Uterus (tissue), 3 donors: ENCODE measurements at regions not wholly inside any gene's neighbourhood (a gene's known extent, or its start where the extent isn't known, plus 50 kb on each side); places are given as distances from the start of the nearest gene placed in this dataset.

Source experiments
- DNase-seq, 2 donors: peaks; one replicate each; pipeline ENCODE4 v3.0.0-alpha.2; 2019 to 2020
- H3K27ac ChIP-seq, 2 donors: fragments of 200-600 bp; sonication (generic); 1 replicate in 1 of 2; 2 replicates in 1 of 2; pipeline ENCODE4 v1.5.1; 2016 to 2018
- H3K27me3 ChIP-seq, 2 donors: fragments of 200-600 bp; sonication (generic); one replicate each; pipeline ENCODE4 v1.5.1; 2018 to 2019; ENCODE audit warnings: control low read depth in 1 of 2
- H3K36me3 ChIP-seq, 2 donors: fragments of 200-600 bp; sonication (generic); one replicate each; pipeline ENCODE4 v1.5.1; 2019; ENCODE audit warnings: control low read depth in 1 of 2
- H3K4me1 ChIP-seq, 2 donors: fragments of 200-600 bp; sonication (generic); one replicate each; pipeline ENCODE4 v1.5.1; 2018 to 2019; ENCODE audit warnings: control low read depth in 1 of 2
- H3K4me3 ChIP-seq, 2 donors: fragments of 200-600 bp; sonication (generic); 1 replicate in 1 of 2; 2 replicates in 1 of 2; pipeline ENCODE4 v1.5.1; 2018 to 2019; ENCODE audit warnings: mild to moderate bottlenecking in 1 of 2
- H3K9me3 ChIP-seq, 2 donors: fragments of 200-600 bp; sonication (generic); one replicate each; pipeline ENCODE4 v1.5.1; 2019; ENCODE audit warnings: control low read depth in 1 of 2
- CTCF ChIP-seq, 4 experiments: fragments of 200-600 bp in 2 of 4; fragments of 450-650 bp in 2 of 4; sonication (generic) in 2 of 4; IDR thresholded peaks; one replicate each; pipeline ENCODE4 v1.5.1; 2016 to 2019; ENCODE audit warnings: antibody characterized with exemption in 4 of 4, mild to moderate bottlenecking in 2 of 4, moderate library complexity in 1 of 4
- POLR2A ChIP-seq, 2 donors: fragments of 450-650 bp; IDR thresholded peaks; one replicate each; pipeline ENCODE4 v1.6.1; 2016; ENCODE audit warnings: antibody characterized with exemption in 2 of 2, mild to moderate bottlenecking in 1 of 2, moderate library complexity in 1 of 2
- intact Hi-C: fragments of 100-400 bp; cut with DNase I; formaldehyde crosslinking; loops from one replicate; pipeline ENCODE4 v1.15.1; 2023; ENCODE audit warnings: low total_unique reads
- donor health status: DM: yes; HTN: yes; CAD: no.

DNA sequence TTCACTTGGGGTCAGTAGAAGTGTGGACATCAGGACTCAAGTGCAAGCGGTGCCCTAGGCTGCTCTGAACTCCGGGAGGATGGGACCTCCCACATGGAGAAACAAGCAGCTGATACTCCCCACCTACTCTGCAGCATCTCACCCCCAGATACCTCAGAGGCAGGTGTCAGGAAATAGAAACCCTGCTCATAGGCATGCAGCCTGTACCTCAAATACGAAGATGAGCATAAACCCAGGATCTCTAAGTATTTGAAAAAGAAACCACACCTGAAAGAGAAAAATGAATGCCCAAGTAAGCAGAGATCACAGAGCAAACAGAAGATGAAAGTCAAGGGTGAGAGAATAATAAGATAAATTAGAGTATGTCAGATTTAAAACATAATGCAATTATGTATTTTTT lies 75.6 kb upstream of the WSCD2 start:
- H3K36me3 ChIP-seq: no peaks in the 10 kb centered on the region
- H3K27ac ChIP-seq: no peak overlapping the region
- H3K27me3 ChIP-seq: no peaks in the 10 kb centered on the region
- H3K4me1 ChIP-seq: no peaks in the 10 kb centered on the region
- no peaks in the 10 kb centered on the region for H3K9me3 ChIP-seq
- intact Hi-C loops: no loop called here
- H3K4me3 ChIP-seq: no peak overlapping the region
- no peak for DNase-seq
- no peak for TF ChIP-seq CTCF (IDR thresholded peaks at IDR 0.05)
- TF ChIP-seq POLR2A (IDR thresholded peaks at IDR 0.05): no peak

- Histone ChIP-seq H3K4me3 (no peak overlapping the region), H3K27ac (no peak overlapping the region), H3K4me1 (no peaks in the 10 kb centered on the region), H3K27me3 (no peaks in the 10 kb centered on the region), H3K36me3 (no peaks in the 10 kb centered on the region), H3K9me3 (no peaks in the 10 kb centered on the region)
- intact Hi-C loops: no loop called here
- no peak for DNase-seq
- TF ChIP-seq CTCF (IDR thresholded peaks at IDR 0.05) (no peak), POLR2A (IDR thresholded peaks at IDR 0.05) (no peak)
Observed at GRCh38 chr12:108054496-108054895, 74.6 kb upstream of the WSCD2 start.

DNA sequence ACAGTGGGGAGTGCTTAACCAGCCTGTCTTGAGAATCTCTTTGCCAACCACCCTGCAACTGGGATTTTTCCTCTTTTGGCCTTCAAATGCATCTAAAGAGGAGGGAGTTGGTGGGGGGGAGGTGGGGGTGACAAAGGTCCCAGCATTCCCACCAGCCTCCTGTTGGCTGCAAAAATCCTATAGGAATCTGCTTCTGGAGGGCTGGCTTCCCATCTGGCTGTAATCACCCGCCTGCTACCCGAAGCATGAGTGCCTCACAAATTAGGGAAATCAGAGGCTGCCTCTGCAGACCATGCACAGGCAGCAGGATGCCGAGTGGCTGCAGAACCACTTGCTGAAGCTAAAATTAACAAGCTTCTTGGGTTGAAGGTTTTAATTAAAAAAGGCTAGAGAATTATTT lies 73.9 kb upstream of the WSCD2 start:
- intact Hi-C loops: no loop called here
- no peaks in the 10 kb centered on the region for H3K27me3 ChIP-seq
- H3K36me3 ChIP-seq: no peaks in the 10 kb centered on the region
- DNase-seq: no peak
- H3K27ac ChIP-seq: no peak overlapping the region
- H3K9me3 ChIP-seq: no peaks in the 10 kb centered on the region
- no peaks in the 10 kb centered on the region for H3K4me1 ChIP-seq
- H3K4me3 ChIP-seq: no peak overlapping the region
- TF ChIP-seq CTCF (IDR thresholded peaks at IDR 0.05): no peak
- no peak for TF ChIP-seq POLR2A (IDR thresholded peaks at IDR 0.05)

- peak in 1 of 2 donors; percentile 17 for DNase-seq
- Histone ChIP-seq H3K4me1 (no peaks in the 10 kb centered on the region), H3K27me3 (no peaks in the 10 kb centered on the region), H3K9me3 (no peaks in the 10 kb centered on the region), H3K36me3 (no peaks in the 10 kb centered on the region), H3K27ac (no peak overlapping the region), H3K4me3 (no peak overlapping the region)
- intact Hi-C loops: no loop called here
- no peak for TF ChIP-seq CTCF (IDR thresholded peaks at IDR 0.05)
- TF ChIP-seq POLR2A (IDR thresholded peaks at IDR 0.05): no peak
Observed at GRCh38 chr12:108060067-108060466, 69.0 kb upstream of the WSCD2 start.

GRCh38 chr12:108060903-108061302 lies 68.2 kb upstream of the WSCD2 start:
- no peak for TF ChIP-seq POLR2A (IDR thresholded peaks at IDR 0.05)
- TF ChIP-seq CTCF (IDR thresholded peaks at IDR 0.05): no peak
- no peak for DNase-seq
- Histone ChIP-seq H3K27me3 (no peaks in the 10 kb centered on the region), H3K4me1 (no peaks in the 10 kb centered on the region), H3K27ac (no peak overlapping the region), H3K36me3 (no peaks in the 10 kb centered on the region), H3K4me3 (no peak overlapping the region), H3K9me3 (no peaks in the 10 kb centered on the region)
- intact Hi-C loops: no loop called here
